ENCODE measurements at regions not wholly inside any gene's neighbourhood (a gene's known extent, or its start where the extent isn't known, plus 50 kb on each side); places are given as distances from the start of the nearest gene placed in this dataset.

DNA sequence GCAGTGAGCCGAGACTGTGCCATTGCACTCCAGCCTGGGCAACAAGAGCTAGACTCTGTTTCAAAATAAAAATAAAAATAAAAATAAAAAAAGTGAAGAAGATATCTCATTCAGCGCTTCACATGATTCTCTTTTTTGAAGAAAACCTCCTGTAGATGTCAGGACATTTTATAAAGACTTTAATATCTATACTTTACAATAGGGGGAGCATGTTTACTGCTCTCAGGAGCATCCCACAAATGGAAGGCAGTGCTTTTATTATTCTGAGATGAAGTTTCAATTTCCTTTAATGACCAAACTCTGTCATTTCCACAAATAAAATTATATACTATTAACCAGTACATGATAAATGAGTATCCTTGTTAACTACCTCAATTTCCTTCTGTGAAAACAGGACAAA lies 118.7 kb upstream of the MYOCD start:
- H3K27me3 Mint-ChIP-seq (ENCODE audit: low read depth), result no peaks in the 10 kb centered on the region
- Histone ChIP-seq H2BK5ac (ENCODE audit: insufficient read length, low read length) (no peak overlapping the region), H3K27ac (ENCODE audit: insufficient read length, low read depth, low read length) (no peak overlapping the region), H2BK15ac (ENCODE audit: low read depth, low read length) (no peak overlapping the region), H3T11ph (ENCODE audit: low read length) (no peak overlapping the region), H3K79me1 (ENCODE audit: insufficient read depth, low read depth, low read length, poor library complexity, severe bottlenecking) (no peaks in the 10 kb centered on the region), H3K4me1 (ENCODE audit: insufficient read depth, low read length) (no peaks in the 10 kb centered on the region), H3K4me2 (ENCODE audit: insufficient read depth, insufficient read length, low read length) (no peak overlapping the region), H2BK120ac (ENCODE audit: low read depth, low read length, poor library complexity, severe bottlenecking) (no peak overlapping the region), H3K14ac (ENCODE audit: insufficient read depth, low read length) (no peak overlapping the region), H3K23me2 (ENCODE audit: insufficient read length, low read depth, low read length, poor library complexity, severe bottlenecking) (no peaks in the 10 kb centered on the region), H4K91ac (ENCODE audit: insufficient read length, low read depth, low read length) (no peak overlapping the region), H3K79me2 (ENCODE audit: insufficient read depth, low read length) (no peaks in the 10 kb centered on the region), H2AFZ (ENCODE audit: low read length) (no peak overlapping the region), H3K56ac (ENCODE audit: insufficient read length, low read depth, low read length) (no peak overlapping the region), H3K23ac (ENCODE audit: insufficient read length, low read depth, low read length) (no peak overlapping the region), H4K5ac (ENCODE audit: insufficient read length, low read depth, low read length) (no peak overlapping the region), H3K9ac (ENCODE audit: extremely low read depth, insufficient read length, low read length) (no peak overlapping the region), H3K18ac (ENCODE audit: insufficient read length, low read depth, low read length) (no peak overlapping the region), H4K8ac (replicated peaks; ENCODE audit: insufficient read length, low read depth, low read length) (no peak overlapping the region), H3K9me3 (ENCODE audit: control insufficient read depth, low read depth, low read length) (no peaks in the 10 kb centered on the region), H3K27me3 (ENCODE audit: insufficient read depth, low read length) (no peaks in the 10 kb centered on the region), H4K20me1 (ENCODE audit: control insufficient read depth, insufficient read depth, insufficient read length) (no peaks in the 10 kb centered on the region), H2BK20ac (ENCODE audit: low read depth, low read length, poor library complexity, severe bottlenecking) (no peak overlapping the region), H2AK5ac (ENCODE audit: insufficient read length, low read length) (no peak overlapping the region), H3K4ac (ENCODE audit: low read depth, low read length) (no peak overlapping the region), H2BK12ac (ENCODE audit: insufficient read length, low read depth, low read length) (no peak overlapping the region)
- no peak overlapping the region for H3K4me3 Mint-ChIP-seq
- peaks cover 0 to 2% of the 10 kb centered on the region in 2 experiments; a peak in 2 of 4 replicates for H3K4me1 Mint-ChIP-seq
- TF ChIP-seq CTCF (conservative IDR thresholded peaks at IDR 0.05), result no peak
- no peaks in the 10 kb centered on the region for H3K36me3 Mint-ChIP-seq (ENCODE audit: insufficient read depth in 1 of 3, low read depth in 3 of 3)
- H3K9me3 Mint-ChIP-seq, result no peaks in the 10 kb centered on the region
- no peak overlapping the region for H3K27ac Mint-ChIP-seq
- WGBS (ENCODE audit: extremely low coverage, insufficient read length, low lambda C conversion rate), result no CpG with 5 or more reads among the region's 2 CpGs
- DNase-seq, result no peak

Data from H9 (cell line).